ENCODE measurements at regions not wholly inside any gene's neighbourhood (a gene's known extent, or its start where the extent isn't known, plus 50 kb on each side); places are given as distances from the start of the nearest gene placed in this dataset.

GRCh38 chr2:59806486-59806885, 747.0 kb downstream of the BCL11A start:
- TF ChIP-seq CTCF (IDR thresholded peaks at IDR 0.05; ENCODE audit: low read depth, low read length), result no peak
- no peak for DNase-seq (ENCODE audit: extremely low read depth, low read depth)

- TF ChIP-seq CTCF (IDR thresholded peaks at IDR 0.05; ENCODE audit: low read depth, low read length), result no peak
- DNase-seq (ENCODE audit: extremely low read depth, low read depth), result no peak
Observed at GRCh38 chr2:59804732-59805131, 748.7 kb downstream of the BCL11A start.

GRCh38 chr2:59803586-59803985, 749.9 kb downstream of the BCL11A start:
- no peak for TF ChIP-seq CTCF (IDR thresholded peaks at IDR 0.05; ENCODE audit: low read depth, low read length)
- no peak for DNase-seq (ENCODE audit: extremely low read depth, low read depth)

- DNase-seq (ENCODE audit: extremely low read depth, low read depth), result no peak
- TF ChIP-seq CTCF (IDR thresholded peaks at IDR 0.05; ENCODE audit: low read depth, low read length), result no peak
Observed at GRCh38 chr2:59798687-59799232, 754.7 kb downstream of the BCL11A start.

- no peak for DNase-seq (ENCODE audit: extremely low read depth, low read depth)
- TF ChIP-seq CTCF (IDR thresholded peaks at IDR 0.05; ENCODE audit: low read depth, low read length), result no peak
Observed at GRCh38 chr2:59791004-59791618, 762.3 kb downstream of the BCL11A start.

GRCh38 chr2:59790186-59791003, 763.1 kb downstream of the BCL11A start:
- no peak for TF ChIP-seq CTCF (IDR thresholded peaks at IDR 0.05; ENCODE audit: low read depth, low read length)
- no peak for DNase-seq (ENCODE audit: extremely low read depth, low read depth)

GRCh38 chr2:59789523-59789922, 763.9 kb downstream of the BCL11A start:
- DNase-seq (ENCODE audit: extremely low read depth, low read depth), result no peak
- no peak for TF ChIP-seq CTCF (IDR thresholded peaks at IDR 0.05; ENCODE audit: low read depth, low read length)
